ENCODE measurements at regions not wholly inside any gene's neighbourhood (a gene's known extent, or its start where the extent isn't known, plus 50 kb on each side); places are given as distances from the start of the nearest gene placed in this dataset.

- TF ChIP-seq CTCF (IDR thresholded peaks at IDR 0.05) (no peak), REST (IDR thresholded peaks at IDR 0.05; ENCODE audit: insufficient read depth in 1 of 2, low read depth in 2 of 2, low read length in 1 of 2) (no peak), SIN3A (IDR thresholded peaks at IDR 0.05; ENCODE audit: borderline replicate concordance, insufficient read depth, low read depth, low read length) (no peak), TCF7L2 (IDR thresholded peaks at IDR 0.05; ENCODE audit: low read depth, low read length) (no peak)
Measured at GRCh38 chr1:81290326-81290725, 510.4 kb upstream of the ADGRL2 start.

Data from Panc1 (cell line).